Mesenchymal stem cell (in vitro differentiated cells and primary cell): ENCODE measurements at regions not wholly inside any gene's neighbourhood (a gene's known extent, or its start where the extent isn't known, plus 50 kb on each side); places are given as distances from the start of the nearest gene placed in this dataset.

Experiments used
- DNase-seq: peaks from one replicate; pipeline ENCODE4 v3.0.0-alpha.2; 2013
- H2AFZ ChIP-seq: one replicate; pipeline ENCODE4 v1.6.1; 2013; ENCODE audit warnings: low read depth, mild to moderate bottlenecking, control low read depth, inconsistent platforms, low read length, moderate library complexity
- H2AK5ac ChIP-seq: 2 replicates; pipeline ENCODE4 v1.6.1; 2013; ENCODE audit warnings: low read length, moderate library complexity, mild to moderate bottlenecking, inconsistent platforms; ENCODE audit not compliant: severe bottlenecking
- H2BK120ac ChIP-seq: one replicate; pipeline ENCODE4 v1.6.1; 2013; ENCODE audit warnings: low read depth, mild to moderate bottlenecking, inconsistent platforms, low read length, moderate library complexity
- H2BK12ac ChIP-seq, 2 experiments: one replicate each; pipeline ENCODE4 v1.6.1; 2013; ENCODE audit warnings: inconsistent platforms in 2 of 2, low read length in 2 of 2, mild to moderate bottlenecking in 2 of 2, moderate library complexity in 2 of 2, control low read depth in 1 of 2
- H2BK15ac ChIP-seq: one replicate; pipeline ENCODE4 v1.6.1; 2013; ENCODE audit warnings: mild to moderate bottlenecking, low read depth, inconsistent platforms; ENCODE audit not compliant: poor library complexity, severe bottlenecking
- H2BK5ac ChIP-seq: 2 replicates; pipeline ENCODE4 v1.6.1; 2013; ENCODE audit warnings: low read depth, mild to moderate bottlenecking, low read length, control low read depth, inconsistent platforms; ENCODE audit not compliant: poor library complexity, severe bottlenecking
- H3K14ac ChIP-seq, 2 experiments: one replicate each; pipeline ENCODE4 v1.6.1; 2013; ENCODE audit warnings: inconsistent platforms in 2 of 2, low read length in 2 of 2, control low read depth in 1 of 2, mild to moderate bottlenecking in 1 of 2, moderate library complexity in 1 of 2
- H3K18ac ChIP-seq, 2 experiments: one replicate each; pipeline ENCODE4 v1.6.1; 2013; ENCODE audit warnings: inconsistent platforms in 2 of 2, low read length in 2 of 2, control low read depth in 1 of 2, low read depth in 1 of 2, mild to moderate bottlenecking in 1 of 2
- H3K23ac ChIP-seq, 2 experiments: one replicate each; pipeline ENCODE4 v1.6.1; 2013; ENCODE audit warnings: inconsistent platforms in 2 of 2, low read length in 2 of 2, mild to moderate bottlenecking in 2 of 2, moderate library complexity in 2 of 2, control low read depth in 1 of 2
- H3K27ac ChIP-seq: 2 replicates; pipeline ENCODE4 v1.5.1; 2013; ENCODE audit warnings: mild to moderate bottlenecking, moderate library complexity, low read length, control low read depth, inconsistent platforms; ENCODE audit not compliant: poor library complexity, severe bottlenecking
- H3K27me3 ChIP-seq, 2 experiments: 2 replicates each; pipeline versions ENCODE4 v1.6.1 to v1.7.0; 2013; ENCODE audit warnings: low read length in 2 of 2, mild to moderate bottlenecking in 2 of 2, moderate library complexity in 2 of 2, control low read depth in 1 of 2, inconsistent platforms in 1 of 2; ENCODE audit not compliant: control insufficient read depth in 1 of 2, insufficient read depth in 1 of 2
- H3K36me3 ChIP-seq, 2 experiments: 2 replicates each; pipeline versions ENCODE4 v1.6.1 to v1.7.0; 2013; ENCODE audit warnings: low read length in 2 of 2, control low read depth in 1 of 2, inconsistent platforms in 1 of 2, low read depth in 1 of 2, mild to moderate bottlenecking in 1 of 2; ENCODE audit not compliant: insufficient read depth in 2 of 2, control insufficient read depth in 1 of 2
- H3K4ac ChIP-seq, 2 experiments: one replicate each; pipeline ENCODE4 v1.6.1; 2013; ENCODE audit warnings: inconsistent platforms in 2 of 2, low read length in 2 of 2, mild to moderate bottlenecking in 2 of 2, moderate library complexity in 2 of 2, control low read depth in 1 of 2, low read depth in 1 of 2
- H3K4me1 ChIP-seq: 2 replicates; pipeline ENCODE4 v1.6.1; 2013; ENCODE audit warnings: low read depth, low read length, control low read depth; ENCODE audit not compliant: control insufficient read depth, insufficient read depth
- H3K4me2 ChIP-seq: 2 replicates; pipeline ENCODE4 v1.6.1; 2013; ENCODE audit warnings: low read length, mild to moderate bottlenecking, inconsistent platforms; ENCODE audit not compliant: poor library complexity, severe bottlenecking
- H3K4me3 ChIP-seq, 2 experiments: 2 replicates each; pipeline versions ENCODE4 v1.5.1 to v1.7.0; 2013; ENCODE audit warnings: low read length in 2 of 2, mild to moderate bottlenecking in 2 of 2, control low read depth in 1 of 2, low read depth in 1 of 2; ENCODE audit not compliant: insufficient read depth in 1 of 2
- H3K79me1 ChIP-seq: replicated peaks from 2 replicates; pipeline ENCODE4 v1.6.1; 2013; ENCODE audit warnings: mild to moderate bottlenecking, control low read depth, low read length, inconsistent platforms; ENCODE audit not compliant: poor library complexity, severe bottlenecking
- H3K9ac ChIP-seq: 2 replicates; pipeline ENCODE4 v1.7.0; 2013; ENCODE audit warnings: mild to moderate bottlenecking, low read length, moderate library complexity
- H3K9me3 ChIP-seq: 2 replicates; pipeline ENCODE4 v1.7.0; 2013; ENCODE audit warnings: mild to moderate bottlenecking, low read length; ENCODE audit not compliant: control insufficient read depth
- H4K8ac ChIP-seq: one replicate; pipeline ENCODE4 v1.6.1; 2013; ENCODE audit warnings: inconsistent platforms, mild to moderate bottlenecking, low read length, moderate library complexity
- H4K91ac ChIP-seq: one replicate; pipeline ENCODE4 v1.6.1; 2013; ENCODE audit warnings: mild to moderate bottlenecking, low read length, inconsistent platforms
- WGBS: methylation state at CpG from one replicate; pipeline ENCODE4 v1.1.7; 2013; ENCODE audit warnings: mixed read lengths; 5-methylcytosine and 5-hydroxymethylcytosine counted together

DNA sequence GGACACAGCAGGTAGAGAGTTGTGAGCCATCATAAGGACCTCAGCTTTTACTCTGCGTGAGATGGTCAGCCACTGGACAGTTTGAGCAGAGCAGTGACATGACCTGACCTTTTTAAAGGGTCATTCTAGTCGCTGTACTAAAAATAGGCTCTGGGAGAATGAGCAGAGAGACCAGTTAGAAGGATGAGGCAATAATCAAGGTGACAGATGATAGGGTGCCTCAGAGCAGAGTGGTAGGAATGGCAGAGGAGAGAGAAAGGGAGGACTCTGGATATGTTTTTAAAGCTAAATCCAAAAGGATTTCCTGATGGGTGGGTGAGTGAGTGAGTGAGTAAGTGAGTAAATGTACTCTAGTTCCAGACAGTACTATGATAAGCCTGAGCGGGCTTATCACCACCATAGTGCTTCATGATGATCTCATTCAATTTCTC is 83.6 kb upstream of the ARHGAP5 start:
- no peak overlapping the region for H2BK5ac ChIP-seq
- no peak overlapping the region for H3K23ac ChIP-seq
- no peak overlapping the region for H3K27ac ChIP-seq
- H3K4me1 ChIP-seq = peaks cover 4% of the 10 kb centered on the region
- H3K79me1 ChIP-seq = no peaks in the 10 kb centered on the region
- peak overlapping the region; percentile 71 for H4K91ac ChIP-seq
- peaks cover 0 to 7% of the 10 kb centered on the region in 2 experiments for H3K27me3 ChIP-seq
- no peaks in the 10 kb centered on the region for H3K9me3 ChIP-seq
- H3K36me3 ChIP-seq = no peaks in the 10 kb centered on the region
- peak overlapping the region; percentile 22 to 86 for H3K18ac ChIP-seq
- H3K9ac ChIP-seq = no peak overlapping the region
- DNase-seq = peak; percentile 74
- H2AK5ac ChIP-seq = no peak overlapping the region
- peak overlapping the region; percentile 73 for H4K8ac ChIP-seq
- H3K4me2 ChIP-seq = no peak overlapping the region
- no peak overlapping the region for H2AFZ ChIP-seq
- H2BK120ac ChIP-seq = no peak overlapping the region
- peak overlapping the region; percentile 46 for H2BK15ac ChIP-seq
- H3K14ac ChIP-seq = no peak overlapping the region
- H2BK12ac ChIP-seq = peak overlapping the region; percentile 7 to 86
- no peak overlapping the region for H3K4me3 ChIP-seq
- peak overlapping the region; percentile 3 to 78 for H3K4ac ChIP-seq
- WGBS = 19% methylated on average over 2 of the region's 3 CpGs

DNA sequence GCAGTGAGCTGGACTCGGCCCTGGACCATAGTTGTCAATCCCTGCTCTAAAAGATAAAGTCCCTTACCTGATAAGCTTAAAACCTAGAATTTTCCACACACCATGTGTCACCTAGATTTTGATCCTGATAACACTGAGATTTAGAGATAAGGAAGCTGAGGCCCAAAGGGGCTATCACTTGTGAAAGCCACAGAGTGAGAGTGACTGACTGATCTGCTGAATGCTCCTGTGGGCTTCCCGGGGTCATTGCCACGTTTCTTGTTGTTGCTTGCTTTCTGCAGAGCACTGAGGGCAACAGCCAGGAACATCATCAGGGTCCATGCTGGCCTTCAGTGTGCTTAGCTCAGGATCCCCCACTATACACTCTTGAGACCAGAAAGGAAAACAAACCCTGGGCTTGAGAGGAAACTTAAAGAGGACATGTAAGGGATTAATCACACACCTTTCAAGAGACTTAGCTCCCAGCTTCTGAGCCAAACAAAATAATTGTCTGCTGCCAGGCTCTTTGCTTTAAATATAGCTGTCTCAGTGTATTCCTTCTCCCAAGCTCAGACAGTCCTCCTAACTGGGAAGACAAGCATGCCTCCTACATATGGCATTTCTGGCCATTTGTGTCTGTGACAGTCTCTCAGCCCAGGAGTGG is 82.6 kb upstream of the ARHGAP5 start:
- Histone ChIP-seq H3K4me1 (peaks cover 4% of the 10 kb centered on the region), H3K4me2 (no peak overlapping the region), H3K9me3 (no peaks in the 10 kb centered on the region), H3K18ac (peak overlapping the region in 1 of 2 experiments; percentile 46), H3K14ac (no peak overlapping the region), H4K91ac (peak overlapping the region; percentile 14), H3K79me1 (no peaks in the 10 kb centered on the region), H4K8ac (no peak overlapping the region), H3K36me3 (no peaks in the 10 kb centered on the region), H2BK5ac (no peak overlapping the region), H2AK5ac (no peak overlapping the region), H3K4me3 (no peak overlapping the region), H3K27ac (no peak overlapping the region), H3K4ac (no peak overlapping the region), H3K27me3 (peaks cover 0 to 10% of the 10 kb centered on the region in 2 experiments), H2BK120ac (peak overlapping the region; percentile 71), H2BK12ac (peak overlapping the region; percentile 73 to 88), H3K9ac (no peak overlapping the region), H2BK15ac (no peak overlapping the region), H3K23ac (no peak overlapping the region), H2AFZ (no peak overlapping the region)
- no peak for DNase-seq
- WGBS = 34% methylated on average over 3 of the region's 3 CpGs

DNA sequence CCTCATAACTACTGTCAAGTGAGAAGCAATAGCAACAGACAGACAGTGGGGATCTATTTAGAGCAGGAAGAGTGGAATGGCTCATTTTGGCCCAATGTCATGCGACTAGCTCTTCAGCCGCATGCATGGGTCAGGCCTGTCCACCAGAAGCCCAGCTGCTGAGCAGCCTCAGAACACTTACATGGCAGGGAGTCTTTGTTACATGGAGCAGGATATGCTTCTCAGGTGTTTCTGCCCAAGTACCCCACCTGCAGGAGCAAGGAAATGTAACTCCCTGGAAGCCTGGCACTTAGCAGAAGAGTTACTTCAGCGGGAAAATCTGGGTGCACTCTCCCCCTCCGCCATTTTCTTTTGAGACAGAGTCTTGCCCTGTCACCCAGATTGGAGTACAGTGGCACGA is 73.5 kb upstream of the ARHGAP5 start:
- H3K27ac ChIP-seq = no peak overlapping the region
- H3K4me1 ChIP-seq = peaks cover 6% of the 10 kb centered on the region
- H3K9me3 ChIP-seq = no peaks in the 10 kb centered on the region
- H2BK5ac ChIP-seq = no peak overlapping the region
- no peak overlapping the region for H2BK120ac ChIP-seq
- H2BK15ac ChIP-seq = no peak overlapping the region
- H2AFZ ChIP-seq = no peak overlapping the region
- no peak for DNase-seq
- no peak overlapping the region for H3K9ac ChIP-seq
- H3K27me3 ChIP-seq = peaks cover 0 to 56% of the 10 kb centered on the region in 2 experiments
- H3K14ac ChIP-seq = no peak overlapping the region
- no peak overlapping the region for H3K4ac ChIP-seq
- no peaks in the 10 kb centered on the region for H3K79me1 ChIP-seq
- no peak overlapping the region for H3K4me3 ChIP-seq
- WGBS = over 99% methylated on average over 5 of the region's 5 CpGs
- H3K4me2 ChIP-seq = no peak overlapping the region
- no peak overlapping the region for H2BK12ac ChIP-seq
- no peaks in the 10 kb centered on the region for H3K36me3 ChIP-seq
- no peak overlapping the region for H2AK5ac ChIP-seq
- no peak overlapping the region for H3K18ac ChIP-seq
- no peak overlapping the region for H4K91ac ChIP-seq
- H3K23ac ChIP-seq = peak overlapping the region in 1 of 2 experiments; percentile 1
- no peak overlapping the region for H4K8ac ChIP-seq

GRCh38 chr14:32004300-32004699 is 72.8 kb upstream of the ARHGAP5 start:
- H3K36me3 ChIP-seq = no peaks in the 10 kb centered on the region
- no peak overlapping the region for H4K91ac ChIP-seq
- H3K27me3 ChIP-seq = peaks cover 0 to 53% of the 10 kb centered on the region in 2 experiments
- H3K9me3 ChIP-seq = no peaks in the 10 kb centered on the region
- H2BK120ac ChIP-seq = no peak overlapping the region
- DNase-seq = peak; percentile 88
- no peak overlapping the region for H3K27ac ChIP-seq
- no peak overlapping the region for H3K4me3 ChIP-seq
- H3K18ac ChIP-seq = no peak overlapping the region
- H2BK15ac ChIP-seq = no peak overlapping the region
- H3K4me1 ChIP-seq = peaks cover 6% of the 10 kb centered on the region
- H2AFZ ChIP-seq = no peak overlapping the region
- H3K4me2 ChIP-seq = no peak overlapping the region
- H3K79me1 ChIP-seq = no peaks in the 10 kb centered on the region
- H2BK5ac ChIP-seq = no peak overlapping the region
- no peak overlapping the region for H3K9ac ChIP-seq
- no peak overlapping the region for H3K4ac ChIP-seq
- no peak overlapping the region for H4K8ac ChIP-seq
- WGBS = 25% methylated on average over 4 of the region's 4 CpGs
- H3K14ac ChIP-seq = no peak overlapping the region
- no peak overlapping the region for H2AK5ac ChIP-seq
- H3K23ac ChIP-seq = no peak overlapping the region
- H2BK12ac ChIP-seq = no peak overlapping the region
